ENCODE measurements at regions not wholly inside any gene's neighbourhood (a gene's known extent, or its start where the extent isn't known, plus 50 kb on each side); places are given as distances from the start of the nearest gene placed in this dataset.

DNA sequence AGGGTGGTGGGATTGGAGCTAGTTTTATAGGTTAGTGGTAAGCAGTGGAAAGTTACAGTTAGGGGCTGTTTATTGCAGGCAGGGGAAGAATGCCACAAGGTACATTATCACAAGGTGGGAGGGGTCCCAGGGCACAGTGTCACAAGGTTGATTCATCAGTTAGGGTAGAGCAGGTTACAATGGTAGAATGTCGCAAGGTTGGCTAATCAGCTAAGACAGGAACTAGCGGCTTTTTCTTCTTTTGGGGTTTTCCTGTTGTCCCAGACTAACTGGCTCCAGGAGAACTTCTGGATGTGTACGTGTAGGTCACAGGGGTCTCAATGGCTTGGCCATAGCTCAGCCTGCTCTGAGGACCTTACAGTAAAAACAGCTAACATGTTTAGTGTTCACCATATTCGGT, 1221.1 kb downstream of the SLITRK1 start:
- no peak for TF ChIP-seq POLR2A (IDR thresholded peaks at IDR 0.05; ENCODE audit: low read depth, low read length)
- TF ChIP-seq, protein P1, sequence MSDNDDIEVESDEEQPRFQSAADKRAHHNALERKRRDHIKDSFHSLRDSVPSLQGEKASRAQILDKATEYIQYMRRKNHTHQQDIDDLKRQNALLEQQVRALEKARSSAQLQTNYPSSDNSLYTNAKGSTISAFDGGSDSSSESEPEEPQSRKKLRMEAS (IDR thresholded peaks at IDR 0.05; ENCODE audit: insufficient read depth, insufficient read length), result no peak
- TF ChIP-seq, protein P2, sequence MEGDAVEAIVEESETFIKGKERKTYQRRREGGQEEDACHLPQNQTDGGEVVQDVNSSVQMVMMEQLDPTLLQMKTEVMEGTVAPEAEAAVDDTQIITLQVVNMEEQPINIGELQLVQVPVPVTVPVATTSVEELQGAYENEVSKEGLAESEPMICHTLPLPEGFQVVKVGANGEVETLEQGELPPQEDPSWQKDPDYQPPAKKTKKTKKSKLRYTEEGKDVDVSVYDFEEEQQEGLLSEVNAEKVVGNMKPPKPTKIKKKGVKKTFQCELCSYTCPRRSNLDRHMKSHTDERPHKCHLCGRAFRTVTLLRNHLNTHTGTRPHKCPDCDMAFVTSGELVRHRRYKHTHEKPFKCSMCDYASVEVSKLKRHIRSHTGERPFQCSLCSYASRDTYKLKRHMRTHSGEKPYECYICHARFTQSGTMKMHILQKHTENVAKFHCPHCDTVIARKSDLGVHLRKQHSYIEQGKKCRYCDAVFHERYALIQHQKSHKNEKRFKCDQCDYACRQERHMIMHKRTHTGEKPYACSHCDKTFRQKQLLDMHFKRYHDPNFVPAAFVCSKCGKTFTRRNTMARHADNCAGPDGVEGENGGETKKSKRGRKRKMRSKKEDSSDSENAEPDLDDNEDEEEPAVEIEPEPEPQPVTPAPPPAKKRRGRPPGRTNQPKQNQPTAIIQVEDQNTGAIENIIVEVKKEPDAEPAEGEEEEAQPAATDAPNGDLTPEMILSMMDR (IDR thresholded peaks at IDR 0.05; ENCODE audit: extremely low read depth in 1 of 2, insufficient read depth in 1 of 2, low read depth in 1 of 2, low read length in 2 of 2), result no peak
- no peak for TF ChIP-seq POLR2AphosphoS5 (IDR thresholded peaks at IDR 0.05; ENCODE audit: insufficient read depth, low read depth, low read length)
- TF ChIP-seq EZH2 (IDR thresholded peaks at IDR 0.05; ENCODE audit: borderline replicate concordance, low read depth, low read length, severe bottlenecking), result no peak
- no peak for TF ChIP-seq MYC (IDR thresholded peaks at IDR 0.05; ENCODE audit: low read depth, low read length)

Measured in endothelial cell of umbilical vein (primary cell).